Tibial nerve (tissue), 4 donors: ENCODE measurements at regions not wholly inside any gene's neighbourhood (a gene's known extent, or its start where the extent isn't known, plus 50 kb on each side); places are given as distances from the start of the nearest gene placed in this dataset.

Experiments
- DNase-seq, 2 donors: peaks; one replicate each; pipeline ENCODE4 v3.0.0-alpha.2; 2019; ENCODE audit warnings: low spot score in 2 of 2
- H3K27ac ChIP-seq, 4 donors: fragments of 200-600 bp; sonication (generic) in 3 of 4; one replicate each; pipeline ENCODE4 v1.5.1; 2017 to 2019; ENCODE audit warnings: mild to moderate bottlenecking in 1 of 4
- H3K27me3 ChIP-seq, 2 donors: fragments of 200-600 bp; sonication (generic) in 1 of 2; one replicate each; pipeline versions ENCODE4 v1.5.1 to v1.6.0; 2017 to 2019
- H3K36me3 ChIP-seq, 3 donors: fragments of 200-600 bp; sonication (generic); one replicate each; pipeline ENCODE4 v1.5.1; 2018 to 2019
- H3K4me1 ChIP-seq, 4 donors: fragments of 200-600 bp; sonication (generic) in 3 of 4; one replicate each; pipeline ENCODE4 v1.5.1; 2017 to 2019
- H3K4me3 ChIP-seq, 4 donors: fragments of 200-600 bp; sonication (generic) in 3 of 4; one replicate each; pipeline ENCODE4 v1.5.1; 2017 to 2019; ENCODE audit warnings: mild to moderate bottlenecking in 1 of 4, moderate library complexity in 1 of 4
- H3K9me3 ChIP-seq, 4 donors: fragments of 200-600 bp; sonication (generic) in 3 of 4; one replicate each; pipeline ENCODE4 v1.5.1; 2017 to 2019
- CTCF ChIP-seq, 5 experiments: fragments of 200-600 bp in 3 of 5; fragments of 450-650 bp in 2 of 5; sonication (generic) in 3 of 5; IDR thresholded peaks; one replicate each; pipeline ENCODE4 v1.5.1; 2016 to 2019; ENCODE audit warnings: antibody characterized with exemption in 5 of 5, mild to moderate bottlenecking in 3 of 5, moderate library complexity in 2 of 5
- EP300 ChIP-seq, 2 donors: sonication (generic); formaldehyde crosslinking; IDR thresholded peaks; one replicate each; pipeline ENCODE4 v1.6.1; 2017; ENCODE audit warnings: antibody characterized with exemption in 2 of 2, mild to moderate bottlenecking in 1 of 2
- POLR2A ChIP-seq, 2 donors: fragments of 450-650 bp; IDR thresholded peaks; one replicate each; pipeline ENCODE4 v1.6.1; 2017; ENCODE audit warnings: antibody characterized with exemption in 2 of 2, mild to moderate bottlenecking in 2 of 2, moderate library complexity in 2 of 2
- WGBS, 2 donors: methylation state at CpG; one replicate each; pipeline ENCODE4 v1.1.5; 2018; 5-methylcytosine and 5-hydroxymethylcytosine counted together

GRCh38 chr11:70025308-70025707 is 52.8 kb upstream of the ANO1 start:
- H3K27ac ChIP-seq = no peak overlapping the region
- WGBS, 2 donors = 95 to 96% methylated on average over 3 of the region's 3 CpGs
- DNase-seq = no peak

GRCh38 chr11:70026012-70026411 is 52.1 kb upstream of the ANO1 start:
- Histone ChIP-seq H3K27me3 (no peaks in the 10 kb centered on the region), H3K4me3 (no peak overlapping the region), H3K36me3 (no peaks in the 10 kb centered on the region), H3K9me3 (peaks cover 0 to 18% (median 0%) of the 10 kb centered on the region in 4 donors), H3K27ac (no peak overlapping the region), H3K4me1 (no peaks in the 10 kb centered on the region)
- no peak for DNase-seq
- 60 to 81% methylated on average over 3 of the region's 3 CpGs for WGBS, 2 donors
- no peak for TF ChIP-seq EP300 (IDR thresholded peaks at IDR 0.05)
- TF ChIP-seq CTCF (IDR thresholded peaks at IDR 0.05) = no peak
- TF ChIP-seq POLR2A (IDR thresholded peaks at IDR 0.05) = no peak

More at GRCh38 chr11:70025308-70025707, 52.8 kb upstream of the ANO1 start:
- Histone ChIP-seq H3K4me1 (peaks cover 0 to under 1% (median 0%) of the 10 kb centered on the region in 4 donors), H3K36me3 (no peaks in the 10 kb centered on the region), H3K4me3 (no peak overlapping the region), H3K9me3 (peaks cover 0 to 18% (median 0%) of the 10 kb centered on the region in 4 donors), H3K27me3 (no peaks in the 10 kb centered on the region)
- TF ChIP-seq CTCF (IDR thresholded peaks at IDR 0.05) = no peak
- TF ChIP-seq POLR2A (IDR thresholded peaks at IDR 0.05) = no peak
- no peak for TF ChIP-seq EP300 (IDR thresholded peaks at IDR 0.05)

GRCh38 chr11:70026726-70027125 is 51.4 kb upstream of the ANO1 start:
- TF ChIP-seq EP300 (IDR thresholded peaks at IDR 0.05) (no peak), CTCF (IDR thresholded peaks at IDR 0.05) (no peak), POLR2A (IDR thresholded peaks at IDR 0.05) (no peak)

DNA sequence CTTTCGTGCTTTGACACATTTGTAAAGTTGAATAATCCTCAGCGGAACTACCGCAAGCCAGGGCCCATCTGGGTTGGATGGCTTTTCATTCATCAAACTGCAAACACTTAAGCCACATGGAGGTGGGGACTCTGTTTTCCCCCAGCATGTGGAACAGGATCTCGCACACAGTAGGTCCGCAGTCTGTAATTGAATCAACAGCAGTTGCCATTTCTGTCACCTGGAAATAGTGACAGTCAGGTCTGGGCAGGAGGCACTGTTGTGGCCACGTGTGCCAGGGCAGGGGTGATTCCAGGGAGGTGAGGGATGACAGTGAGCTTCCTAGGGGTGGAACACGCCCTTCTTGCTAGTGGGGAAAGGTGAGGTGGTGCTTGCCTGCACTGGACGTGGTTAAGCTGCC is 50.7 kb upstream of the ANO1 start:
- TF ChIP-seq EP300 (IDR thresholded peaks at IDR 0.05) (no peak), CTCF (IDR thresholded peaks at IDR 0.05) (no peak), POLR2A (IDR thresholded peaks at IDR 0.05) (no peak)
- Histone ChIP-seq H3K4me3 (no peak overlapping the region), H3K27me3 (no peaks in the 10 kb centered on the region), H3K36me3 (no peaks in the 10 kb centered on the region), H3K9me3 (peaks cover 0 to 16% (median 0%) of the 10 kb centered on the region in 4 donors), H3K27ac (no peak overlapping the region), H3K4me1 (no peaks in the 10 kb centered on the region)
- WGBS, 2 donors = 88 to 89% methylated on average over 8 of the region's 8 CpGs
- no peak for DNase-seq

More at GRCh38 chr11:70026726-70027125, 51.4 kb upstream of the ANO1 start:
- H3K27me3 ChIP-seq = no peaks in the 10 kb centered on the region
- no peaks in the 10 kb centered on the region for H3K36me3 ChIP-seq
- H3K27ac ChIP-seq = no peak overlapping the region
- WGBS, 2 donors = 82 to 88% methylated on average over 5 of the region's 5 CpGs
- no peak for DNase-seq
- no peaks in the 10 kb centered on the region for H3K4me1 ChIP-seq
- no peak overlapping the region for H3K4me3 ChIP-seq
- peaks cover 0 to 18% (median 0%) of the 10 kb centered on the region in 4 donors for H3K9me3 ChIP-seq

GRCh38 chr11:70028147-70028855 is 49.8 kb upstream of the ANO1 start:
- no peaks in the 10 kb centered on the region for H3K27me3 ChIP-seq
- 75 to 76% methylated on average over 12 of the region's 12 CpGs for WGBS, 2 donors
- H3K4me3 ChIP-seq = no peak overlapping the region
- H3K27ac ChIP-seq = no peak overlapping the region
- H3K9me3 ChIP-seq = peaks cover 0 to 7% (median 0%) of the 10 kb centered on the region in 4 donors
- TF ChIP-seq EP300 (IDR thresholded peaks at IDR 0.05) (no peak), POLR2A (IDR thresholded peaks at IDR 0.05) (no peak), CTCF (IDR thresholded peaks at IDR 0.05) (no peak)
- no peaks in the 10 kb centered on the region for H3K4me1 ChIP-seq
- DNase-seq = no peak
- H3K36me3 ChIP-seq = no peaks in the 10 kb centered on the region
